MM.1S (cell line): ENCODE measurements at regions not wholly inside any gene's neighbourhood (a gene's known extent, or its start where the extent isn't known, plus 50 kb on each side); places are given as distances from the start of the nearest gene placed in this dataset.

Experiments used
- DNase-seq: peaks from one replicate; pipeline ENCODE4 v3.0.0-alpha.2; 2015
- H2AFZ ChIP-seq: fragments of 300-600 bp; sonication (generic); 2 replicates; pipeline ENCODE4 v1.6.0; 2016; ENCODE audit warnings: antibody characterized with exemption, low read length
- H3F3A ChIP-seq: fragments of 300-600 bp; sonication (generic); 2 replicates; pipeline ENCODE4 v1.6.1; 2016; ENCODE audit warnings: mild to moderate bottlenecking, antibody characterized with exemption, low read length, moderate library complexity, mixed read lengths; ENCODE audit not compliant: insufficient read depth
- H3K27ac ChIP-seq: fragments of 300-600 bp; sonication (generic); 2 replicates; pipeline ENCODE4 v1.5.1; 2016; ENCODE audit warnings: mild to moderate bottlenecking, low read length
- H3K27me3 ChIP-seq: fragments of 300-600 bp; sonication (generic); replicated peaks from 2 replicates; pipeline ENCODE4 v1.6.0; 2016; ENCODE audit warnings: low read length; ENCODE audit not compliant: insufficient read depth
- H3K36me3 ChIP-seq: fragments of 300-600 bp; sonication (generic); replicated peaks from 2 replicates; pipeline ENCODE4 v1.6.1; 2016; ENCODE audit warnings: mild to moderate bottlenecking, low read length, mixed read lengths; ENCODE audit not compliant: insufficient read depth
- H3K4me1 ChIP-seq: fragments of 300-600 bp; sonication (generic); 2 replicates; pipeline ENCODE4 v1.6.1; 2016; ENCODE audit warnings: low read length, mixed read lengths
- H3K4me2 ChIP-seq: fragments of 300-600 bp; sonication (generic); 2 replicates; pipeline ENCODE4 v1.6.0; 2016; ENCODE audit warnings: low read depth, low read length
- H3K4me3 ChIP-seq: fragments of 300-600 bp; sonication (generic); 2 replicates; pipeline ENCODE4 v1.5.1; 2016; ENCODE audit warnings: low read length, mixed read lengths
- H3K79me2 ChIP-seq: fragments of 300-600 bp; sonication (generic); 2 replicates; pipeline ENCODE4 v1.6.1; 2016; ENCODE audit warnings: mixed run types, low read length, mixed read lengths
- H3K9ac ChIP-seq: fragments of 300-600 bp; sonication (generic); 2 replicates; pipeline ENCODE4 v1.6.1; 2016; ENCODE audit warnings: low read length, mixed read lengths
- H3K9me2 ChIP-seq: fragments of 300-600 bp; sonication (generic); replicated peaks from 2 replicates; pipeline ENCODE4 v1.6.1; 2016; ENCODE audit warnings: mild to moderate bottlenecking, low read length, mixed read lengths; ENCODE audit not compliant: insufficient read depth
- H3K9me3 ChIP-seq: fragments of 300-600 bp; sonication (generic); replicated peaks from 2 replicates; pipeline ENCODE4 v1.6.1; 2016; ENCODE audit warnings: mild to moderate bottlenecking, low read length, mixed read lengths; ENCODE audit not compliant: insufficient read depth
- H4K20me1 ChIP-seq: fragments of 300-600 bp; sonication (generic); 2 replicates; pipeline ENCODE4 v1.6.1; 2016; ENCODE audit warnings: mild to moderate bottlenecking, low read length, moderate library complexity, mixed read lengths; ENCODE audit not compliant: insufficient read depth
- EZH2 ChIP-seq: fragments of 300-600 bp; sonication (generic); optimal IDR thresholded peaks from 2 replicates; pipeline ENCODE3; 2017; ENCODE audit warnings: low read depth, mild to moderate bottlenecking, antibody characterized with exemption, low read length, mixed read lengths
- EZH2phosphoT487 ChIP-seq: fragments of 300-600 bp; sonication (generic); IDR thresholded peaks from 2 replicates; pipeline ENCODE4 v1.6.1; 2018; ENCODE audit warnings: antibody characterized with exemption, low read length
- TF ChIP-seq, protein P1 (sequence below): fragments of 300-600 bp; sonication (generic); IDR thresholded peaks from 2 replicates; pipeline ENCODE4 v1.5.1; 2016; ENCODE audit warnings: antibody characterized with exemption, low read length, mixed read lengths

DNA sequence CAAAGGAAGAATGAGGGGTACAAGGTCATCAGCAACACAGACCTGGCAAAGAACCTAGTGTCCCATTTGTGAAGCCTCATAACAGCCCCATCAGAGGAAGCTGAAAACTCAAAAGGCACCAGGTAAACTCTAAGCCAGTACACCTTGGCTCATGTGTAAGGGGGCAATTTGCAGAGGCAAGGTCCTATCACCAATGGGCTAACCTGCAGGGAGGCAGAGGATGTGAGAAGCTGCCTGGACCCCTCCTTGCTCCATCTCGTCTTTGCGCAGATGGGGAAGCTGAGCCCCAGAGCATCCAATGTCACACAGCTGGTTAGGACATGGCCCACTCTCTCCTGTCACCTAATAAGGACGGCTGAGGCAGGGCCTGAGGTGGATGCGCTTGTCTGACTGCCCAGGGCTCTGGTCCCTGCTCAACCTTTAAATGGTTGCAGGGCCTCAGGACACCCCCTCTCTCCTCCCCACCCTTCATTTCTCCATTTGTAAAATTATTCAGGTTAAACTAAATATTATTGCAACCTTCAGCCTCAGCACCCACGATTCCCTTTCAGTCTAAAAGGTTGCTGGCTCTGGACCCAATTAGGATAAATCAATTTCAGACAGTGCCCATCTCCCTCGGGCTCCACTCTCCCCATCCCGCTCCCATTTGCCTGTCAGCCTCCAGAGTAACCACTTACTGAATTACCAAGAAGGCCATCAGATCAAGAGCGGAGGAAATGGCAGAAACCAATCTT lies 135.3 kb downstream of the OAT start:
- no peaks in the 10 kb centered on the region for H3K79me2 ChIP-seq
- no peak overlapping the region for H3K4me2 ChIP-seq
- H3K27me3 ChIP-seq, result no peaks in the 10 kb centered on the region
- H3K9me2 ChIP-seq, result no peaks in the 10 kb centered on the region
- H3K4me3 ChIP-seq, result no peak overlapping the region
- no peaks in the 10 kb centered on the region for H3K9me3 ChIP-seq
- H2AFZ ChIP-seq, result no peak overlapping the region
- H4K20me1 ChIP-seq, result no peaks in the 10 kb centered on the region
- TF ChIP-seq EZH2phosphoT487 (no peak), EZH2 (no peak)
- TF ChIP-seq, protein P1, sequence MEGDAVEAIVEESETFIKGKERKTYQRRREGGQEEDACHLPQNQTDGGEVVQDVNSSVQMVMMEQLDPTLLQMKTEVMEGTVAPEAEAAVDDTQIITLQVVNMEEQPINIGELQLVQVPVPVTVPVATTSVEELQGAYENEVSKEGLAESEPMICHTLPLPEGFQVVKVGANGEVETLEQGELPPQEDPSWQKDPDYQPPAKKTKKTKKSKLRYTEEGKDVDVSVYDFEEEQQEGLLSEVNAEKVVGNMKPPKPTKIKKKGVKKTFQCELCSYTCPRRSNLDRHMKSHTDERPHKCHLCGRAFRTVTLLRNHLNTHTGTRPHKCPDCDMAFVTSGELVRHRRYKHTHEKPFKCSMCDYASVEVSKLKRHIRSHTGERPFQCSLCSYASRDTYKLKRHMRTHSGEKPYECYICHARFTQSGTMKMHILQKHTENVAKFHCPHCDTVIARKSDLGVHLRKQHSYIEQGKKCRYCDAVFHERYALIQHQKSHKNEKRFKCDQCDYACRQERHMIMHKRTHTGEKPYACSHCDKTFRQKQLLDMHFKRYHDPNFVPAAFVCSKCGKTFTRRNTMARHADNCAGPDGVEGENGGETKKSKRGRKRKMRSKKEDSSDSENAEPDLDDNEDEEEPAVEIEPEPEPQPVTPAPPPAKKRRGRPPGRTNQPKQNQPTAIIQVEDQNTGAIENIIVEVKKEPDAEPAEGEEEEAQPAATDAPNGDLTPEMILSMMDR, result no peak
- peaks cover 20% of the 10 kb centered on the region for H3K4me1 ChIP-seq
- no peaks in the 10 kb centered on the region for H3K36me3 ChIP-seq
- H3F3A ChIP-seq, result peaks cover 18% of the 10 kb centered on the region
- no peak overlapping the region for H3K9ac ChIP-seq
- no peak overlapping the region for H3K27ac ChIP-seq
- DNase-seq, result no peak

DNA sequence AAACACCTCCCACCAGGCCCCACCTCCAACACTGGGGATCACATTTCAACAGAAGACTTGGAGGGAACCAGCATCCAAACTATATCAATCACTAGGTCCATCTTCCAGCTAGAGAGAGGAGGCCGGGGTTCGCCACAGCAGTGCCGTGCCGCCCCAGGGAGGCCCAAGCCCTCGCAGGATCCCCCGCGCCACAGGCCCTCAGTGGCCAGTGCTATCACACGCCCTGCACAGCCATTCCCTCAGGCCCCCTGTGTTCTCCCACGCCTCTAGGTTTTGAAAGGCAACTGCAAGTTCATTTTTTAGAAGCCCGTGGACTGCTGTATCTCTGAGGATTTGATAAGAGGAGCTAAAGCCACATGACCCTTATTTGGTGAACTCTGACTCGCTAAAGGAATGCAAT lies 136.4 kb downstream of the OAT start:
- H3K4me1 ChIP-seq, result peaks cover 20% of the 10 kb centered on the region
- H3K36me3 ChIP-seq, result no peaks in the 10 kb centered on the region
- no peak overlapping the region for H3K4me2 ChIP-seq
- no peaks in the 10 kb centered on the region for H3K9me3 ChIP-seq
- no peak overlapping the region for H3K27ac ChIP-seq
- TF ChIP-seq EZH2 (no peak), EZH2phosphoT487 (no peak)
- TF ChIP-seq, protein P1, result no peak
- H3K4me3 ChIP-seq, result no peak overlapping the region
- H3F3A ChIP-seq, result peaks cover 18% of the 10 kb centered on the region
- H2AFZ ChIP-seq, result no peak overlapping the region
- H3K27me3 ChIP-seq, result no peaks in the 10 kb centered on the region
- H4K20me1 ChIP-seq, result no peaks in the 10 kb centered on the region
- no peak overlapping the region for H3K9ac ChIP-seq
- H3K79me2 ChIP-seq, result no peaks in the 10 kb centered on the region
- no peak for DNase-seq
- H3K9me2 ChIP-seq, result no peaks in the 10 kb centered on the region

DNA sequence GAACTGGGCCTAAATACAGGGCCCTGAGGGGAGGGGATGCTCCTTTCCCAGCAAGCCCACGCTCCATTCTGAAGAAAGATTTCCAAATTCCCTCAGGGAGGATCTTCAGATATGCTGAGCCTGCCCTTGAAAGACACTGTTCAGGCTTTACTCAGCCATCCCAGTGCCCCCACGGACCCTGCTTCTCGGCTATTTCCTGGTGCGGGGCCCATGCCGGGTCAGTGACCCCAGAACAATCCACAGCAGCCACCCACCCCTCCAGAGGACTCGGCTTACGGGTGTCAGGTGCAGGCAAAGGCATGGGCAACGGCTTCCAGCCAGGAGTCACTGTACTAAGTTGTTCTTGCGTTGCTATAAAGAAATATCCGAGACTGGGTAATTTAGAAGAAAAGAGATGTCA lies 137.1 kb downstream of the OAT start:
- Histone ChIP-seq H4K20me1 (no peaks in the 10 kb centered on the region), H2AFZ (no peak overlapping the region), H3K4me1 (peaks cover 14% of the 10 kb centered on the region), H3K9me2 (no peaks in the 10 kb centered on the region), H3K9me3 (no peaks in the 10 kb centered on the region), H3K79me2 (no peaks in the 10 kb centered on the region), H3F3A (peaks cover 18% of the 10 kb centered on the region), H3K9ac (no peak overlapping the region), H3K27ac (no peak overlapping the region), H3K4me3 (no peak overlapping the region), H3K36me3 (no peaks in the 10 kb centered on the region), H3K4me2 (no peak overlapping the region), H3K27me3 (no peaks in the 10 kb centered on the region)
- no peak for DNase-seq
- TF ChIP-seq EZH2, result no peak
- no peak for TF ChIP-seq EZH2phosphoT487
- TF ChIP-seq, protein P1, result no peak
